Heart left ventricle (tissue), 16 donors: ENCODE measurements at regions not wholly inside any gene's neighbourhood (a gene's known extent, or its start where the extent isn't known, plus 50 kb on each side); places are given as distances from the start of the nearest gene placed in this dataset.

Source experiments
- ATAC-seq, 4 donors: fragments of 200-7000 bp; cut with Tn5 transposase; one replicate each; pipeline ENCODE4 v1.9.1; 2020 to 2022; ENCODE audit warnings: moderate library complexity in 4 of 4, mild to moderate bottlenecking in 3 of 4, moderate number of reproducible peaks in 1 of 4
- DNase-seq, 5 donors: peaks; one replicate each; pipeline ENCODE4 v3.0.0-alpha.2; 2020
- H3K27ac ChIP-seq, 12 donors: fragments of 200-600 bp; sonication (generic) in 4 of 12; one replicate each; pipeline versions ENCODE4 v1.5.0 to v1.8.0; 2016 to 2022; ENCODE audit warnings: mild to moderate bottlenecking in 2 of 12
- H3K27me3 ChIP-seq, 9 donors: fragments of 200-600 bp; sonication (generic) in 2 of 9; one replicate each; pipeline versions ENCODE4 v1.5.1 to v1.8.0; 2016 to 2022; ENCODE audit warnings: mild to moderate bottlenecking in 3 of 9
- H3K36me3 ChIP-seq, 9 donors: fragments of 200-600 bp; sonication (generic) in 2 of 9; one replicate each; pipeline versions ENCODE4 v1.5.0 to v1.8.0; 2018 to 2022; ENCODE audit warnings: mild to moderate bottlenecking in 2 of 9
- H3K4me1 ChIP-seq, 12 donors: fragments of 200-600 bp; sonication (generic) in 4 of 12; one replicate each; pipeline versions ENCODE4 v1.5.0 to v1.8.0; 2016 to 2022; ENCODE audit warnings: mild to moderate bottlenecking in 3 of 12
- H3K4me3 ChIP-seq, 12 donors: fragments of 200-600 bp; sonication (generic) in 4 of 12; one replicate each; pipeline versions ENCODE4 v1.5.0 to v1.8.0; 2017 to 2022; ENCODE audit warnings: mild to moderate bottlenecking in 9 of 12, moderate library complexity in 4 of 12
- H3K9me3 ChIP-seq, 12 donors: fragments of 200-600 bp; sonication (generic) in 4 of 12; one replicate each; pipeline versions ENCODE4 v1.5.0 to v1.8.0; 2016 to 2022; ENCODE audit warnings: mild to moderate bottlenecking in 1 of 12
- POLR2A ChIP-seq, 2 donors: fragments of 450-650 bp; IDR thresholded peaks; one replicate each; pipeline ENCODE4 v1.6.1; 2017; ENCODE audit warnings: antibody characterized with exemption in 2 of 2, mild to moderate bottlenecking in 2 of 2, moderate library complexity in 2 of 2
- WGBS, 4 donors: extraction: QIAGEN DNeasy Blood & Tissue Kit in 2 of 4; methylation state at CpG; one replicate each; pipeline versions ENCODE4 v1.1.5 to v1.1.7; 2013 to 2018; 5-methylcytosine and 5-hydroxymethylcytosine counted together
- intact Hi-C, 10 donors: fragments of 100-400 bp; cut with DNase I; formaldehyde crosslinking; loops; one replicate each; pipeline versions ENCODE4 v1.11.1 to v1.14.2; 2022
- TF ChIP-seq, protein P1 (sequence below), 12 donors: fragments of 200-600 bp; sonication (generic) in 4 of 12; IDR thresholded peaks; one replicate each; pipeline versions ENCODE4 v1.5.0 to v1.8.0; 2018 to 2022; ENCODE audit warnings: antibody characterized with exemption in 12 of 12, mild to moderate bottlenecking in 5 of 12
- donor health status: ischemic (EF 13 %, LVEDD 7.1; RV severe dilation, severe dysfunction).
- donor health status: healthy with polysubstance abuse.
- donor health status: DM: no; HTN: yes; CAD: no.
- donor health status: DM: no; HTN: no; CAD: no.
- donor health status: ischemic (EF 25% LVEDD 6.9; RV normal size, moderate dysfunction).
- donor health status: ischemic (EF 25% LVEDD 5.7; RV mildly dilated, moderate dysfunction).
- donor health status: healthy.
- donor health status: DM: yes; HTN: yes; CAD: no.
- donor health status: ischemic (EF 35%, LVEDD 5.7; RV mildly dilated, moderate dysfunction).
- donor health status: nonischemic (EF 11% LVEDD 7.7; RV severe dilation, severe dysfunction).
- donor health status: DM: yes; HTN: yes; CAD: no.
- donor health status: PGD.
- donor health status: ischemic (EF 29% LVEDD 5.4; RV normal size, mild dysfunction).
- donor health status: nonischemic (EF 23%, LVEDD 6.1; RV moderate dilation, normal function).

DNA sequence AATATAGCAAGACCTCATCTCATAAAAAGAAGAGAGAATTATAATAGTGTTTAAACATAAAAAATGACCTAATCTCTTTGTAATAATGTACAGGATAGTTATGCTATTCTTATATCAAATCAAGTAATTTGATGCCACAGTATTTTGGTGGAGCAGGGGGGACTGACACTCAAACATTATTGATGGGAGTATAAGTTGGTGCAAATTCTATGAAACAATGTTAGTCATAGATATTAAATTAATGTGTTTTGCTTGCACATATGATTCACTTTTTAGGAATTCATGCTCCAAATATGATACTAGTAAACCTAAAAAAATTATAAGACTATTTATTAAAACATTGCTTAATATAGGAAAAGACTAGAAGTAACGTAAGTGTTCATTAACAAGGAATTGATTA is 256.1 kb upstream of the SYT4 start:
- no peak for ATAC-seq
- Histone ChIP-seq H3K36me3 (no peaks in the 10 kb centered on the region), H3K27ac (no peak overlapping the region), H3K27me3 (peaks cover 0 to 5% (median 0%) of the 10 kb centered on the region in 9 donors), H3K4me1 (no peaks in the 10 kb centered on the region), H3K4me3 (no peak overlapping the region), H3K9me3 (no peaks in the 10 kb centered on the region)
- no peak for DNase-seq
- intact Hi-C loops = no loop called here
- WGBS, 4 donors = 90 to 97% (median 92%) methylated on average over 1 of the region's 1 CpG
- no peak for TF ChIP-seq POLR2A (IDR thresholded peaks at IDR 0.05)
- TF ChIP-seq, protein P1, sequence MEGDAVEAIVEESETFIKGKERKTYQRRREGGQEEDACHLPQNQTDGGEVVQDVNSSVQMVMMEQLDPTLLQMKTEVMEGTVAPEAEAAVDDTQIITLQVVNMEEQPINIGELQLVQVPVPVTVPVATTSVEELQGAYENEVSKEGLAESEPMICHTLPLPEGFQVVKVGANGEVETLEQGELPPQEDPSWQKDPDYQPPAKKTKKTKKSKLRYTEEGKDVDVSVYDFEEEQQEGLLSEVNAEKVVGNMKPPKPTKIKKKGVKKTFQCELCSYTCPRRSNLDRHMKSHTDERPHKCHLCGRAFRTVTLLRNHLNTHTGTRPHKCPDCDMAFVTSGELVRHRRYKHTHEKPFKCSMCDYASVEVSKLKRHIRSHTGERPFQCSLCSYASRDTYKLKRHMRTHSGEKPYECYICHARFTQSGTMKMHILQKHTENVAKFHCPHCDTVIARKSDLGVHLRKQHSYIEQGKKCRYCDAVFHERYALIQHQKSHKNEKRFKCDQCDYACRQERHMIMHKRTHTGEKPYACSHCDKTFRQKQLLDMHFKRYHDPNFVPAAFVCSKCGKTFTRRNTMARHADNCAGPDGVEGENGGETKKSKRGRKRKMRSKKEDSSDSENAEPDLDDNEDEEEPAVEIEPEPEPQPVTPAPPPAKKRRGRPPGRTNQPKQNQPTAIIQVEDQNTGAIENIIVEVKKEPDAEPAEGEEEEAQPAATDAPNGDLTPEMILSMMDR (IDR thresholded peaks at IDR 0.05) = no peak

DNA sequence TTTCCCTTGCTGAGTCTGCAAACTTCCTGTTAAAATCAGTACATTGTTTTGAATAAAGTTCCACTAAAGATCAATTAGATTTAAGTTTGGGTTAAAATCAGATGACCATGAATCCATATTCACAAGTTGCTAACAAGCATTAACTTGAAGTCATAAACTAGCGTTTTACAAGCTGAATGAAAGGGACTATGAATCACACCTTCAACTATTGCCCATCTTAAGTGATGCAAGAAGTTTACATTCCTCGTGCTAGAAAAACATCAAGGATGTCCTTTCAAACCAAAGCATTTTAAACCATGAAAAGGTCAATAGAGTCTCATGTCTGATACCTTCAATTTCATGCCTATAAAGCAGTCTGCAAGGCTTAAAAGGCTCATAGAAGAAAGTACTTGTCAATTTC is 257.2 kb upstream of the SYT4 start:
- ATAC-seq (no peak), DNase-seq (no peak)
- WGBS, 4 donors = 72 to 82% (median 79%) methylated on average over 2 of the region's 2 CpGs
- no peak for TF ChIP-seq POLR2A (IDR thresholded peaks at IDR 0.05)
- TF ChIP-seq, protein P1 (IDR thresholded peaks at IDR 0.05) = no peak
- H3K4me1 ChIP-seq = no peaks in the 10 kb centered on the region
- H3K27me3 ChIP-seq = peaks cover 0 to 5% (median 0%) of the 10 kb centered on the region in 9 donors
- H3K36me3 ChIP-seq = no peaks in the 10 kb centered on the region
- H3K27ac ChIP-seq = no peak overlapping the region
- no peaks in the 10 kb centered on the region for H3K9me3 ChIP-seq
- no peak overlapping the region for H3K4me3 ChIP-seq
- intact Hi-C loops = no loop called here

DNA sequence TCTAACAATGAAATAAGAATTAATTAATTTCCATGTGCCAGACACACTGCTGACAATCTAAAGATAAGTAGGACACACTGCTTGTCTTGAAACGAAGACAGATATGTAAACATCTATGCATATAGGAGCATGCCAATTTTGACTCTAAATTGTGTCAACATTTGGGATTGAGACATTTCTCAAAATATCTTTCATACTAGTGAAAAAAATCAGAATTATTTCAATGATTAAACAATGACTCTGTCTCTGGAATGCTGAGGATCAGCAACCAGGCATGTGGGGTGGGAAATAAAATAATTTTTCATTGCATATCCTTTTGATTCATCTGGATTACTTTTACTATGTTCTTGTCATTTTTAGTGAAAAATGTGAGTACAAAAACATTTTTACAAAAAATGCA is 262.6 kb upstream of the SYT4 start:
- H3K36me3 ChIP-seq = no peaks in the 10 kb centered on the region
- TF ChIP-seq POLR2A (IDR thresholded peaks at IDR 0.05) = no peak
- TF ChIP-seq, protein P1 (IDR thresholded peaks at IDR 0.05) = no peak
- H3K27me3 ChIP-seq = peaks cover 0 to 6% (median 0%) of the 10 kb centered on the region in 9 donors
- WGBS, 4 donors = 26 to 34% (median 28%) methylated on average over 1 of the region's 1 CpG
- H3K9me3 ChIP-seq = no peaks in the 10 kb centered on the region
- intact Hi-C loops = no loop called here
- ATAC-seq (no peak), DNase-seq (no peak)
- no peak overlapping the region for H3K27ac ChIP-seq
- no peak overlapping the region for H3K4me3 ChIP-seq
- no peaks in the 10 kb centered on the region for H3K4me1 ChIP-seq

DNA sequence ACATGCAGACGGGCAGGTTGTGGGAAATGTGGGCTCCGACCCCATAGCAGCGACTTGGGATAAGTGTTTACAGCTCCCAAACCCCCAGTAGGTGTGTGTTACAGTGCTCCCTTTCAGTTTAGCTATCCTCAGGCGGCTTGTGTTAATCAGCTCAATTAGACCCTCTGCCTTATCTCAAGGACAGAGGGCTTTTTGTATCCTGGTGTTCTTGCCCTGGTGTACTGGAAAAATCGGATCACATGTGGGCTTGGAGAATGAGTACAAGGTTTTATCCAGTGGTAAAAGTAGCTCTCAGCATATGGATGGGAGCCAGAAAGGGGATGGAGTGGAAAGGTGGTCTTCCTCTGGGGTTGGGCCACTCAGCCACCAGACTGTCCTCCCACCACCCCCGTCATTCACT is 264.7 kb upstream of the SYT4 start:
- WGBS, 4 donors = 55 to 71% (median 67%) methylated on average over 6 of the region's 6 CpGs
- Histone ChIP-seq H3K9me3 (no peaks in the 10 kb centered on the region), H3K27me3 (peaks cover 0 to 6% (median 0%) of the 10 kb centered on the region in 9 donors), H3K4me1 (no peaks in the 10 kb centered on the region), H3K4me3 (no peak overlapping the region), H3K27ac (no peak overlapping the region), H3K36me3 (no peaks in the 10 kb centered on the region)
- DNase-seq (no peak), ATAC-seq (no peak)
- intact Hi-C loops = no loop called here
- TF ChIP-seq POLR2A (IDR thresholded peaks at IDR 0.05) = no peak
- TF ChIP-seq, protein P1 (IDR thresholded peaks at IDR 0.05) = no peak
